Sigmoid colon (tissue), 6 donors: ENCODE measurements at regions not wholly inside any gene's neighbourhood (a gene's known extent, or its start where the extent isn't known, plus 50 kb on each side); places are given as distances from the start of the nearest gene placed in this dataset.

Experiments
- DNase-seq: peaks from one replicate; pipeline ENCODE4 v3.0.0-alpha.2; 2019
- H3K27ac ChIP-seq, 4 donors: fragments of 200-600 bp; sonication (generic); one replicate each; pipeline ENCODE4 v1.5.1; 2016 to 2019; ENCODE audit warnings: mild to moderate bottlenecking in 1 of 4
- H3K27me3 ChIP-seq, 3 donors: fragments of 200-600 bp; sonication (generic); one replicate each; pipeline ENCODE4 v1.5.1; 2019; ENCODE audit warnings: mild to moderate bottlenecking in 1 of 3
- H3K36me3 ChIP-seq, 4 donors: fragments of 200-600 bp; sonication (generic); one replicate each; pipeline ENCODE4 v1.5.1; 2016 to 2019
- H3K4me1 ChIP-seq, 4 donors: fragments of 200-600 bp; sonication (generic); one replicate each; pipeline ENCODE4 v1.5.1; 2017 to 2019
- H3K4me3 ChIP-seq, 4 donors: fragments of 200-600 bp; sonication (generic); one replicate each; pipeline ENCODE4 v1.5.1; 2017 to 2019; ENCODE audit warnings: mild to moderate bottlenecking in 2 of 4, moderate library complexity in 1 of 4
- H3K9me3 ChIP-seq, 4 donors: fragments of 200-600 bp in 3 of 4; sonication (generic) in 3 of 4; one replicate each; pipeline versions ENCODE4 v1.5.1 to v1.6.1; 2013 to 2019
- CTCF ChIP-seq, 4 experiments: fragments of 450-650 bp in 3 of 4; fragments of 200-600 bp in 1 of 4; IDR thresholded peaks; one replicate each; pipeline ENCODE4 v1.5.1; 2016 to 2019; ENCODE audit warnings: antibody characterized with exemption in 4 of 4, mild to moderate bottlenecking in 3 of 4, moderate library complexity in 2 of 4
- EP300 ChIP-seq, 4 donors: sonication (generic); formaldehyde crosslinking; IDR thresholded peaks; one replicate each; pipeline ENCODE4 v1.6.1; 2017; ENCODE audit warnings: antibody characterized with exemption in 4 of 4
- POLR2A ChIP-seq, 2 donors: fragments of 450-650 bp; IDR thresholded peaks; one replicate each; pipeline ENCODE4 v1.6.1; 2016; ENCODE audit warnings: antibody characterized with exemption in 2 of 2, mild to moderate bottlenecking in 2 of 2, moderate library complexity in 2 of 2
- POLR2AphosphoS5 ChIP-seq, 4 donors: sonication (generic); formaldehyde crosslinking; IDR thresholded peaks; one replicate each; pipeline ENCODE4 v1.6.1; 2017; ENCODE audit warnings: antibody characterized with exemption in 4 of 4
- WGBS, 2 donors: extraction: QIAGEN DNeasy Blood & Tissue Kit; methylation state at CpG; one replicate each; pipeline ENCODE4 v1.1.7; 2013; 5-methylcytosine and 5-hydroxymethylcytosine counted together
- intact Hi-C: fragments of 100-400 bp; cut with DNase I; formaldehyde crosslinking; loops from one replicate; pipeline ENCODE4 v1.15.1; 2023
- donor health status: healthy with polysubstance abuse.
- donor health status: healthy.

- Histone ChIP-seq H3K4me1 (no peaks in the 10 kb centered on the region), H3K36me3 (no peaks in the 10 kb centered on the region), H3K27me3 (no peaks in the 10 kb centered on the region), H3K27ac (no peak overlapping the region), H3K4me3 (no peak overlapping the region), H3K9me3 (no peaks in the 10 kb centered on the region)
- no peak for DNase-seq
- WGBS, 2 donors = 11 to 53% methylated on average over 3 of the region's 3 CpGs
- no peak for TF ChIP-seq CTCF (IDR thresholded peaks at IDR 0.05)
- no peak for TF ChIP-seq EP300 (IDR thresholded peaks at IDR 0.05)
- intact Hi-C loops = no loop called here
Observed at GRCh38 chr15:38620851-38621594, 56.4 kb upstream of the RASGRP1 start.

GRCh38 chr15:38622304-38622703 lies 57.7 kb upstream of the RASGRP1 start:
- Histone ChIP-seq H3K4me3 (no peak overlapping the region), H3K9me3 (no peaks in the 10 kb centered on the region), H3K27ac (no peak overlapping the region), H3K36me3 (no peaks in the 10 kb centered on the region), H3K27me3 (no peaks in the 10 kb centered on the region), H3K4me1 (no peaks in the 10 kb centered on the region)
- TF ChIP-seq CTCF (IDR thresholded peaks at IDR 0.05) (no peak), EP300 (IDR thresholded peaks at IDR 0.05) (no peak), POLR2A (IDR thresholded peaks at IDR 0.05) (no peak), POLR2AphosphoS5 (IDR thresholded peaks at IDR 0.05) (no peak)
- no peak for DNase-seq
- intact Hi-C loops = no loop called here
- 25 to 68% methylated on average over 7 of the region's 7 CpGs for WGBS, 2 donors

GRCh38 chr15:38622908-38623307 lies 58.3 kb upstream of the RASGRP1 start:
- intact Hi-C loops = no loop called here
- no peak overlapping the region for H3K4me3 ChIP-seq
- no peaks in the 10 kb centered on the region for H3K36me3 ChIP-seq
- 86 to 88% methylated on average over 5 of the region's 5 CpGs for WGBS, 2 donors
- no peak for DNase-seq
- no peaks in the 10 kb centered on the region for H3K4me1 ChIP-seq
- H3K27me3 ChIP-seq = no peaks in the 10 kb centered on the region
- H3K9me3 ChIP-seq = no peaks in the 10 kb centered on the region
- no peak overlapping the region for H3K27ac ChIP-seq
- TF ChIP-seq POLR2AphosphoS5 (IDR thresholded peaks at IDR 0.05) = no peak
- TF ChIP-seq POLR2A (IDR thresholded peaks at IDR 0.05) = no peak
- TF ChIP-seq CTCF (IDR thresholded peaks at IDR 0.05) = no peak
- no peak for TF ChIP-seq EP300 (IDR thresholded peaks at IDR 0.05)

DNA sequence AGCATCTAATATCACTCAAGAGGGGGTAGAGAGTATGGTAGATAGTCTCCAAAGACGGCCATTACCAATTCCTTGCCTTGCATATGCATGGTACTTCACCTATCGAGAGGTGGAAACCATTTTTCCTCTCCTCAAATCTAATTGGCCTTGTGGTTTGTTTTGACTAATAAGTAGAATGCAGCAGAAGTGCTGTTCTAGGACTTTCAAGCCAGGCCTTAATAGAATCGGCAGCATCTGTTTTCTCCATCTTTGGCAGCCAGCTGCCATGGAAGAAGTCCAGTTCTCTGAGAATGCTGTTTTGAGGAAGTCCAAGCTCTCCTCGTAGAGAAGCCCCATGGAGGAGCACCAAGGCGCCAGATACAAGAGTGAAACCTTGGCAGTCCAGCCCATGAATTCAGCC lies 59.1 kb upstream of the RASGRP1 start:
- no peak for DNase-seq
- Histone ChIP-seq H3K27me3 (no peaks in the 10 kb centered on the region), H3K27ac (no peak overlapping the region), H3K4me3 (no peak overlapping the region), H3K36me3 (no peaks in the 10 kb centered on the region), H3K9me3 (no peaks in the 10 kb centered on the region), H3K4me1 (no peaks in the 10 kb centered on the region)
- 66 to 73% methylated on average over 5 of the region's 5 CpGs for WGBS, 2 donors
- no peak for TF ChIP-seq POLR2AphosphoS5 (IDR thresholded peaks at IDR 0.05)
- TF ChIP-seq EP300 (IDR thresholded peaks at IDR 0.05) = no peak
- no peak for TF ChIP-seq CTCF (IDR thresholded peaks at IDR 0.05)
- TF ChIP-seq POLR2A (IDR thresholded peaks at IDR 0.05) = no peak
- intact Hi-C loops = no loop called here
